ENCODE measurements at regions not wholly inside any gene's neighbourhood (a gene's known extent, or its start where the extent isn't known, plus 50 kb on each side); places are given as distances from the start of the nearest gene placed in this dataset.
"Not testable (repeated sequence)": the region's sequence is repeated elsewhere in the genome, so short reads cannot be mapped to it uniquely, and the experiment has no call there.

- no peak for DNase-seq
Observed at GRCh38 chr3:25897019-25897418, 107.1 kb downstream of the OXSM start.

DNA sequence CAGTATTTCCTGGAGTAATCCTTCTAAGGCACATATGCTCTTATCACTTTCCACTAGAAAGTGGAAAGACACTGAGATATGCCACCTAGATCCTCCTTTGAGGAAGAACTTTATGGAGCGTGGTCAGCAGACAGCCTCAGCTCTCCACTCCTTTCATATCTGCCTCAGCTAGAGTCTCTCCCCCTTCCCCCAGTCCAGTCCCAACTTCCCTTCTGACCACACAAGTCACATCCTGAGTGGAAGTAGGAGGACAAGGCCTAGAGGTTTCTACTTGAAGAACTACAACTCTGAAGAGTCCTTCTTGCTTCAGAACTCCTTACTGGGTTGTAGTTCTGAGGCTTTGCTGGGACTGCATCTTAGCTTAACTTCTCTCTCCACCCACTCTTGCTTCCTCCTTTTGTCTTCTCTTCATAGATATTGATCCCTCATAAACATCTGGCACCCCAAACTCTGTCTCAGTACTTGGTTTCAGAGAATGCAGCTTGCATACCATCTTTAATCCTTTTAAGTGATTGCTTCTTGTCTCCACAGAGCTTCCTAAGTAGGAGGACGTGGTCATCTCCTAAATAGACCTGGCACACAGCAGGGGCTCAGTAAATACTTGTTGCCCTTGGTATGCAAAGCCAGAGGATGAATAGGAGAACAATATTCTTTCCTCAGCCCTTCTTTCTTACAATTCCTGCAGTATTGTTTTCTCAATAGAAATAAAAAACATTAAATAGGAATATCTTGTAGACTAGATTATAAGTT, 109.6 kb downstream of the OXSM start:
- no peak for DNase-seq

DNA sequence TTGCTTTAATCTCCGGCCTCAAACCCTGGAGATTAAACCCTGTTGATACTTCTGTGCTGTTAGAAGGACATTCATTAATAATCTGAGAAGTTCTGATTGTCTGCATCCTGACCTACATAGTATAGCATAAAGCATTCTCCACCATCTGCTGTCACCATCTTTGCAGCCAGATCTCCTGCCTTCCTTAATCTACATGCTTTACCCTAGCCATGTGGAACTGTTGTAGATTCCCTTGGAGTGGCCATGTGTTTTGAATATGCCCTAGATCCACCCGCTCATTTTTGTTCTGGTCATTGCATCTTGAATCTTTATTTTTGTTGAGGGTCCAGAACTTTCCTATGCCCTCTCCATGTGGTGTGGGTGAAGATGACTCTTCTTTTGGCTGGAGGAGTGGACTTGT, 110.3 kb downstream of the OXSM start:
- DNase-seq, result no peak

DNA sequence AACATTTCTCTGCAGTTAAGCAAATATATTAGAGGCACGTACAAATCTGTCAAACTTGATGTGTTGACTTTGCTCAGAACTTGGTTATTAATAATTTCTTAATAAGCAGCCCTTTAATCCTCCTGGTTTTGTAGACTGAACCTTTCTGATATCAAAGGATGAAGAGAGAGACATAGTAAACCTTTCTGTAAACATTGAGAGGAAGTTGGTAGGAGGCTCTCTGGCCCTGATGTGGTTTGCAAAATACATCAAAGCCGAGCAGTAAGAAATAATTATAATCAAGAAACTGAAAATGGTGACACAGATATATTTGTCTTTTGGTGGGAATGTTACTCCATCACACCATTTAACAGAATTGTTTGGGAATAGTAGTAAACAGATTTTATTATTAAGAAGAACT, 111.9 kb downstream of the OXSM start:
- DNase-seq, result no peak

DNA sequence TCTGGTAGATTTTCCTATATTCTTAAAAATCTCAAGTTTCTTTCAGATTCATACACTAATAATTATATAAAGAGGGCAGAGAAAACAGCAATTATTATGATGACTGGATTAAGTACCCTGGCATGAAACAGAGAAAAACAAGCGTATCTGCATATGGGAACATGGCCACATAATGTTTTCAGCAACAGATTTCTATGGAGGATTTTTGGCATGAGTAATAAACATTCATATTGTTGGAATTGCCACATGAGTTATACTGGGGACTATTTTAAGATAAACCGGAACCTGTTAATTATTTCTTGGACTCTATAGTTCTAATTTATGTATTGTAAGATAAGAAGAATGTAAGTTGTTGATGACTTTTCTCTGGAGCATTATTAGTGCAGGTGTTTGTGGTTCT, 112.7 kb downstream of the OXSM start:
- DNase-seq, result no peak

DNA sequence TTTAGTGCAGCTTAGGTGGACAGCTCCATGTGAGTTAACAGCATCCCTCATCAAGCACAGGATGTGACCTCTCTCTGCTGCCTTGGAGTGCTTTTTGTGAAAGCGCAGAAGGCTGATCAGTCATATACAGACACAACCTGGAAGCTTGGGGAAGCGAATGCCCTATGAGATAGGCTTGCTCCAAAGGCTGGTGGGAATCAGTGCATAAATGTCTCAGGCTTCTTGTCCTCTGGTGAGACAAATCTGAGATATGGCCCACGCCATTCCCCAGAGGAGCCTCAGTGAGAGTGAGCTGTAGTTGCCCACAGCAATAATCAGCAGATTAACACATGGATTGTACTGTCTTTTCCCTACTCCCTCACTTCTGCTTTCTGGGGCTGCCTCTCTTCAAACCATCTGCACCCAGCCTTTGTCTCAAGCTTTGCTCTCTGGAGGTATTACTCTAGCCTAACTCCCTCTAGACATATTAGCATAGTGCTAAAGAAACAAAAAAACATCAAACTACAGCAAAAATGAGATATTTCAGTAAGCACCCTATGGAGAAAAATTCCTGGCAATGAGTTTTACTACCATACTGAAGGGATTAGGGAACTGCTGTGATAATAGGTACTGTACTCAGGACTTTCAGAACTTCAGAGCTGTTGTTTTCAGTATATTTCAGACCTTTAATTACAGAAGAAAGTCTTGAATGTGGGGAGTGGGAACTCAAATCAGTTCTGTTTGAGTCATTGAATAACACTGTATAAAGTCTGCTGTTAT, 113.7 kb downstream of the OXSM start:
- no peak for DNase-seq

- DNase-seq, result no peak
Observed at GRCh38 chr3:25904206-25904605, 114.3 kb downstream of the OXSM start.

DNA sequence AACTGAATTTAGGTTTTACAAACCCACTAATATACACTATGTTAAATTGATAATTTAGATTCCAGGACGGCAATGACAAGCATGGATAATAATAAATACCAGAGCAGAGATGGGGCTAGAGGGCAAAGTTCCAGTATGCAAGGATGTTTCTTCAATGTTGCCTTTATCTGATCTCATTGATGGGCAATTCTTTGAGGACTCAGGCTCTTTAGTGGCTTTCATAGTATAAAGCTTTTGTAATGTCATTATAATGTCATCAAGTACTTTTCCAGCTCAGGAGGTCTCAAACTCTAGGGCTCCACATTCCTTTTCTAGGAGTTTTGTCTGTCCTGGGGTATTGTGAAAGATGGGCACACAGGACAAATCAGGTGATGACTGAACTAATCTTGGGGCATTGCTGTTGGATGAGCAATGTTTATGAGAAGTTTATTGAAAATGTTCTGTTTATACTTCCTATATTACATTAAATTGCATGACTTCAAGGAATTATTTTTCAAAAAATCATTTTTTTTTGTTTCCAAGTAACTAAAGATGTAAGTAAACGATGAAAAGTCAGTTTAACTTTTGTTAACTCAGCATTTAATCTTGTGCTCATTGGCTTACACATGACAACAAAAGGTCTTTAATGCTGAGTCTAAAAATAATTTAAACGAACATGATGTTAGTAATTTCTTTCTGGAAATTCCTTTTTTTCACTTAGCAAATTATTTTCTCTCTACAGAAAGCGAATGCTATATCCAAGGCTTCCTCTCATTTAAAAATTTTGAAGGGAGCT, 116.4 kb downstream of the OXSM start:
- DNase-seq, result no peak

DNA sequence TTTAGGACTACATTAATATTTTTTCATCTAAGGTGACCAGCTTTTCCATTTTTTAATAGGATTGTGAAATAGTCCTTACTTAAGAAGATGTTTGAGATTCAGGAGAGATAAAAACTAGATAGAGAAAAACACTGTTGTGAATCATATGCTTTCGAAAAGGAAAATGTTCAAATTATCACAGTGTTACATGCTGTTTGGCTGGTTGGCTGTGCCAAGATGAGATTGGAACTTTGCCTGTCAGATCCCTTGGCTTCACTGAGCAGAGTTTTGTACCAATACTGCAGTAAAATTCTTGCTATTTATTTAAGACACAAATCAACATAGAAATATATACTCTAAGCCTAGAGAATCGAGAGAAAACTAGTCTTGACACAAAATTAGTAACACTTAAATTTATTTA, 117.2 kb downstream of the OXSM start:
- DNase-seq, result no peak

DNA sequence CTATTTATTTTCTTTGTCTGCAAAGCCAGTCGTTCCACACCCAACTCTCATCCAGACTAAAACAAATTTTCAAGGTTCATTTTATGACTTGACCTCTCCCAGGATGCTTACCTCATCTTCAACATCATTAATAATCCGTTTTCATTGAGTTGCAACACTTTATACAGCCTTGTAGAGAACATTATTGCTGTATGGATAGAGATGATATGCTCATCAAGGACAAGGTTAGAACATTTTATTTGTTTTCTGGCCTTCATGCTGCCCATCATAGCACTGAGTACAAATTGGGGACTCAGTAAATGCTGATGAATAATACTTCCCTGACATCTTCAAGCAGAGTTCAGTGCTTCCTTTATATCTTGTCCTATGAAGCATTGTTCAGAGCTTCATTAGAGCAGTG, 120.2 kb downstream of the OXSM start:
- no peak for DNase-seq

DNA sequence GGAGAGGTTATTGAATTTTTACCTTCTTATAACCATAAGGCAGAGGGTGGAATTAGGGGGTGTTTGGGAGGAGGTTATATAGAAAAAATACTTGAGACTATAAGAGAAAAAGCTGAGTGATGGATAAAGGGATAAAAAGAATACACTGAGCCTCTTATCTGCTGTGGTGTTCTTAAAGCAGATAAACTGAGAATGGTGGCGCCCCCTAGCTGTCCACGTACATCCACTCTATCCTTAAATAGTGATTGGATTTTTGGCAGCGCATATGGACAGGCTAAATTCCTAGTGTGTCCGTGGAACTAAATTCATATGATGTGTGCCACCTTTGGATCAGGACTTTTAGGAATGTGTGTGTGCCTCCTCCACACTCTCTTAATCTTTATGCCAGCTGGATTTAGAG, 121.1 kb downstream of the OXSM start:
- DNase-seq, result peak; percentile 55

DNA sequence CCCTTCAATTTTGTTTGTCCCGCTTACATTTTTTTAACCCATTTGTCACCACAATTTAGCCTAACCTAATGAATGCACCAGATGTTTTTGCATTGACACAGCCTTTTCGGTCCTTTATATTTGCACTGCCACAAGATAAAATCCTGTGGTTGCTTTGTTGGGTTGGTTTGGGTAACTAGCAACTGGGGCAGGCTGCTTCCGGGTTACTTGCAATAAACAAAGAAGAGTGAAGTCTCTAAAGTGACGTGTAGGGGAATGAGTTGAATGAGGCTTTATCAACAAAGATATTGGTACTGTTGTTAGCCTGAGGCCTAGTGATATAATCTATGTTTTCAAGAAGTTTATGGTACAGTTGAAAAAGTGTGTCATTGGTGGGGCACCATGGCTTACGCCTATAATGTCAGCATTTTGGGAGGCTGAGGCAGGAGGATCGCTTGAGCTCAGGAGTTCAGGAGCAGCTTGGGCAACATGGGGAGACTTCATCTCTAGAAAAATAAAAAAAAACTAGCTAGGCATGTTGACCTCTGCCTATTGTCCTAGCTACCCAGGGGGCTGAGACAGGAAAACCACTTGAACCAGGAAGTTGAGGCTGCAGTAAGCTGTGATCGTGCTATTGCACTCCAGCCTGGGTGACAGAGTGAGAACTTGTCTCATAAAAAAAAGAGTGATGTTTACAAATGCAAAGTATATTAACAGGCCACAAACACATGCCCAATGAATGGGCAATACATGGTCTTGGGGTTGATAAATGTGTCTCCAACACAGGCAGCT, 121.8 kb downstream of the OXSM start:
- no peak for DNase-seq

DNA sequence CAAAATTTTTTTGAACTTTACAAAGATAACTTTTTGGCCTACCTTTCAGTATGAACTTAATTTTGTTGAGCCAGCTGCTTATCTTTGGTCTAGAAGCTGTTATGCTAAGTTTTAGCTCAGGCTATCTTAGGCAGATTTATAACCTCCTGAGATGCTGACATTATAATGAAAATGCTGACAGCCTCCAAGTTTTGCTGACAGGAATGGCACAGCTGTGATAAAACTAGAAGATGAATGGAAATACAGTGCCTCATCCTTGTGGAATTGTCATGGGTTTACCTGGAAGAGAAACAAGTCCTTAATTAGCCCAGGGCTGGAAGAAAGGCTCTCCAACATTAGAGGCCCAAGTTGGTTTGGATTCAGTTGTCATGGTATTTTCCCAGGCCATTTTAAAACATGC, 123.3 kb downstream of the OXSM start:
- DNase-seq, result no peak

GRCh38 chr3:25915673-25916072, 125.8 kb downstream of the OXSM start:
- DNase-seq, result no peak

DNA sequence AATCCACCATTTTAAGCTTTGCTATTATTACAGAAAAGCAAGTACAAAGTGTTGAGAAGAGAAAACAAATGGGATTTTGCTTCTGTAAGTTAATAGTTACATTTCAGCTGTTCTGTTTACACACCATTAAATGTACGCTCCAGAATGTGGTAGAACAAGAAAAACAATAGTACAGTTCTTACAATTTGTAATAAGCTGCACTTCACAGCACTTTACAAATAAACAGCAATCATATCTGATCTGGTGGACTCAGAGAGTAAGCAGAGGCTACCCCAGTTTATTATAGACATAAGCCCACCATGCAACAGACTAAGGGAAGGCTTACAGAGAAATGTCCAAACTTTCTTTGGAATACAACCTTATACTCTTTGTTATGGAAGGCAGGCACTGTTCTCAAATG, 126.4 kb downstream of the OXSM start:
- no peak for DNase-seq

DNA sequence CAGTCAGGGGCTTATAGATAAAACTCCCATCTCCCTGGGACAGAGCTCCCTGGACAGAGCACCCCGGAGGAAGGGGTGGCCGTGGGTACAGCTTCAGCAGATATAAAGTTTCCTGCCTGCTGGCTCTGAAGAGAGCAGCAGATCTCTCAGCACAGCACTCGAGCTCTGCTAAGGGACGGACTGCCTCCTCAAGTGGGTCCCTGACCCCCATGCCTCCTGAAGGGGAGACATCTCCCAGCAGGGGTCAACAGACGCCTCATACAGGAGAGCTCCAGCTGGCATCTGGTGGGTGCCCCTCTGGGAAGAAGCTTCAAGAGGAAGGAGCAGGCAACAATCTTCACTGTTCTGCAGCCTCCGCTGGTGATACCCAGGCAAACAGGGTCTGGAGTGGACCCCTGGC, 142.1 kb downstream of the OXSM start:
- not testable (repeated sequence) for DNase-seq

DNA sequence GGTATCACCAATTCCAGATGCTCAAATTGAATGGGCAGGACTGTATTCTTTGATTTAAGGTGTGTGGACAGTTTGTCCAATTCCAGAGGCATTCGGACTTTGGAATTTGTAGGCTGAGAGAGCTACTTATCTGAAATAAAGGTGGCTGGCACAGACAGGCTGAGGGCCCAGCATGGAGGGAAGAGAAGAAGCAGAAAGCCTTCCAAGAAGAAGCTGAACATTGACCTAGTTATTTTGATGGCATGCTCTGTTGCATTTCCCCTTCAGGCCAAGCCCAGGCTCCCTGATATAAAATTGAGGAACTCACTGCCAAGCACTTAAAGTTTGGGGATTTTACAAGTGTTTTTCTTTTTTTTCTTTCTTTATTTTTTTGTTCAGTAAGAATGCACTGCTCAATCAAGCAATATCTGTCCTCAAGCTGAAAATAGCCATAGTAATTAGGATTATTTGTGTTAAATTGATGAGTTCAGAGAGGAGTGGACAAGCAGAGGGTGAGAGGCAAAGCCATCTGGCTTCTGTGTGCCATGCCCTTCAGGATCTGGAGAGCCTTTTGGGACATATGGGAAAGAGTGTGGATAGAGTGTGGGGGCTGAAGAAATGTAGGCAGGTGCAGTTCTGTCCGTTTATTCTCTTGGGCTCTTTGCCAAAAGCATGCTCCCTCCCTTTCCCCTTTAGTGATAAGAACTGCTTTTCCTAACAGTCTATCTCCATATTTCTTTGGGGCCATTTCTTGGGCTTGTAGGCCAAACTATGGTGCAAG, 148.9 kb downstream of the OXSM start:
- no peak for DNase-seq

DNA sequence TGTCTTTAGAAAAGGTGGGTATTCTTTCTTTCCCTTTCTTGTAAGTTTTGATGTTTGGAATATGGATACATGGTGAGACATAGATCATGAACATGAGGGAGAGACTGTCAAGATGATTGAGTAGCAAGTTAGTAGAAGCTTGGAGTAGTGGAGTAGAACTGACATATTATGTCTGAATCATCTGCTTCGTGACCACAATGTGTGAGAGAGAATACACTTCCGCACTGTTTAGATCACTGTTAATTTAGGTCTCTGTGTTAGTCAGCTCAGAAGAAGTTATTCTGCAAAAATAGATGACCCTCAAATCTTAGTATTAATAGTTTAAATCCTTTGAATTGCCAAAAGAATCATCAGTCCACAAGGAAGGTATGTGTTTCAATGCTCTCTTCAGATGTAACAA, 151.0 kb downstream of the OXSM start:
- no peak for DNase-seq

- DNase-seq, result no peak
Observed at GRCh38 chr3:25944329-25944728, 154.4 kb downstream of the OXSM start.

GRCh38 chr3:25945366-25945765, 155.5 kb downstream of the OXSM start:
- no peak for DNase-seq

DNA sequence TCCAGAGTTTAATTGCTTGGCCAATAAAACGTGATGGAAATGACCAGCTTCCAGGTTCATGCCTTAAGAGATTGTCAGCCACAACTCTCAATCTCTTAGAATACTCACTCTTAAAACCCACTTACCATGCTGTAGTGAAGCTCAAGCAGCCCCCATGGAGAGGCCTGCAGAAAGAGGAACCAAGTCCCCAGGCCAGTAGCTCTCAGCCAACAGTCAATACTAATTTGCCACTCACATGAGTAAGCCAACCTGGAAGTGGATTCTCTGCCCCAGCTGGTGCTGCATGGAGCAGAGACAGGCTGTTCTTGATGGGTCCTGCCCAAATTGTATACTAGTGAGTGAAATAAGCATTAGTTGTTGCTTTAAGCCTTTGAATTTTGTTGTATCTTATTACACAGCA, 155.9 kb downstream of the OXSM start:
- no peak for DNase-seq

DNA sequence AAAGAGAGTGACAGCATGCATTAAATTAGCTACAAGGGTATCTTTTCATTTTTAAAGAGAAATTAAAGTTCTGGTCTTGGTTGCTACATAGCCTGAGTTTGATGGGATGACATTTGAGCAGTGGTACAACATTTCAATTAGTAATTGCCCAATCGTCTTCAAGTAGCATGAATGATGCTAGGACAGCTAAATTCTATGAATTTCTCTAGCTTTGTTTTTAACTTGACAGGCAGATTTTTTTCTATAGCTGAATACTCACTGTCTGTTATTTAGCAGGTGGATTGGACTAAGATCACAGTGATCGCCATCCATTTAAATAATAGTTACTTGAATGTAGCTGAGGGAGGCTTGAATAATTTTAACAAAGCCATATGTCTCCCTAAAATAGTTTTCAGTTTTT, 162.2 kb downstream of the OXSM start:
- DNase-seq, result no peak
